GM19452 (cell line): ENCODE measurements at regions not wholly inside any gene's neighbourhood (a gene's known extent, or its start where the extent isn't known, plus 50 kb on each side); places are given as distances from the start of the nearest gene placed in this dataset.
A peak's percentile ranks its signal among the peaks of the same experiment; 100 is the strongest.

ENCODE experiments used
- ATAC-seq: cut with Tn5 transposase; IDR thresholded peaks from one replicate; pipeline ENCODE4 v1.9.1; 2021; ENCODE audit not compliant: unreplicated experiment

DNA sequence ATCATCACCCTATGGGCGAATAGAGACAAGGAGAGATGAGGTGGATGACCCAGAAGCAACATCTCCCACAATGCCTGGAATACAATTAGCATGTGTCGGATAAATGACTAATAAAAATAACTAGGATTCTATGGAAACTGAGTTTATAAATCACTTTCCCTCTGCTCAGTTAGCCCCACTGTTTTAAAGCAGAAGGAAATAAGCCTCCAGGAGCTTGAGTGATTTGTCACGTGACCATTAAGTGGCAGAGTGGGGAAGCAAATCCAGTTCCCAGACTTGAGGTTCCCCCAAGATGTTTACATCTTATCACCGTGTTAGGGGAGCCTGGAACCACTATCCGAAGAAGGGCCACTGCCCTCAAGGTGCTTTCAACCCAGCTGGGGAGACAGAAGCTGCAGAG is 136.5 kb upstream of the CCND2 start:
- ATAC-seq, result no peak

DNA sequence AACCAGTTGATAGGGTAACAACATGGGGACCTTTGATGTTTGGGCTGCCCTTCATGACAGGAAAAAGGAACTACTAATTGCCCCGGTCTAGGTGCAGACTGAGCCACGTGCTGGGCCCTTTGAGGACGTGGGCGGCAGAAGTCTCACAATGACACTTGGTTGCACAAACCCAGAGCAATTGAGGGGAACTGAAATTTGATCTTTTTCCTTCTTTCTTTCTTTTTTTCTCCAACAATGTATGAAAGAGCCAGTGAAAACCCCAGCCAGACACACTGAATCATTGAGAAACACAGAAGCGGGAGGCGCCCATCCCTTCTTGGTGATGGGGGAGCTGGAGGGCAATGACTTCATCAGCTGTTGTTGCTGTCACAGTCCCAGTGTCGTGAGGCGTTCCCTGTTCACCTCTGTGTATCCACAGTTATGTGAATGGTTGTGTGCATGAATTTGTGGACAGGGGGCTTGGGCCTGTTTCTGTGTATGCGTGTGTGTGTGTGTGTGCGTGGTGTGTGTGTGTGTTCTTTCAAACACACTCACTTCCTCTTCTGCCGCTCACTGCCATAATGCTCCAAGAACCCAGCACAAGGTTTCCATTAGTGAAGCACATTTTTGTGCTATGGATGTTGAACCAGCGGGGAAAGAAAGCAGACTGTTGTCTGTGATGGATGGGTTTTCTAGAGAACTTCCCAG is 137.5 kb upstream of the CCND2 start:
- peak; percentile 70 for ATAC-seq

DNA sequence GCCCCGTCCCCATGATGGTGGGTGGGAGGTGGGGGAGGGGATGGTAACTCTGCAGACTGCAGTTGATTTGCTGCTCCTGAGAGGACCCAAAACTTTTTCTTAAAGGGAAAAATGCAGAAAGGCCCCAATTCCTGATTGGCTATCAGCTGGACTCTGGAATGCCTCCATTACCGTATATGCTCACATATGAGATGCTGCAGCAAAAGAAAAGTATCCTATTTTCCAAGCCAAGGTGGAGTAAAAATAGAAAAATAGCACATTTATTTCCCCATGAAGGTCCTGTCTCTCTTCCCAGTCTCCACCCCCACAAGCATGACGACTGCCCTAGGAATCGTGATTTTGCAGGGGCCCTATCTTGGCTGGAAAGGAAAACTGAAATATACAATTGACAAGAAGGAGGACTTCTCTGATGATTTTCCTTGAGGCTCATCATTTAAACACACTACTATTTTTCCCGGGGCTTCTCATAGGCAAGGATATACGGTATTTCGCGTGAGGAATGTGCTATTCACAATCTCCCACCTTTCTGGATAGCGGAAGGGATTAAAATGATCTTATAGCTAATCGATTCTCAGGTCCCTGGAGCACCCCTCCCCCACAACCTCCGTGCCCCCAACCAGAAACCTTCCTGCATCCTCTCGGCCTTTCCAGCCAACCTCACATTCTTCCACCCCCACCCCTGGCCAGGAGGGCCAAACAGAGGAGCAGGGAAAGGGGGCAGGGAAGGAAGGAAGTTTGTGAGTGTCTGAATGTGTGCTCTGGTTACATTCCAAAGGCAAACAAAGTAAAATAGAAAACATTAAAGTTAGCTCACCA is 138.9 kb upstream of the CCND2 start:
- ATAC-seq, result no peak

DNA sequence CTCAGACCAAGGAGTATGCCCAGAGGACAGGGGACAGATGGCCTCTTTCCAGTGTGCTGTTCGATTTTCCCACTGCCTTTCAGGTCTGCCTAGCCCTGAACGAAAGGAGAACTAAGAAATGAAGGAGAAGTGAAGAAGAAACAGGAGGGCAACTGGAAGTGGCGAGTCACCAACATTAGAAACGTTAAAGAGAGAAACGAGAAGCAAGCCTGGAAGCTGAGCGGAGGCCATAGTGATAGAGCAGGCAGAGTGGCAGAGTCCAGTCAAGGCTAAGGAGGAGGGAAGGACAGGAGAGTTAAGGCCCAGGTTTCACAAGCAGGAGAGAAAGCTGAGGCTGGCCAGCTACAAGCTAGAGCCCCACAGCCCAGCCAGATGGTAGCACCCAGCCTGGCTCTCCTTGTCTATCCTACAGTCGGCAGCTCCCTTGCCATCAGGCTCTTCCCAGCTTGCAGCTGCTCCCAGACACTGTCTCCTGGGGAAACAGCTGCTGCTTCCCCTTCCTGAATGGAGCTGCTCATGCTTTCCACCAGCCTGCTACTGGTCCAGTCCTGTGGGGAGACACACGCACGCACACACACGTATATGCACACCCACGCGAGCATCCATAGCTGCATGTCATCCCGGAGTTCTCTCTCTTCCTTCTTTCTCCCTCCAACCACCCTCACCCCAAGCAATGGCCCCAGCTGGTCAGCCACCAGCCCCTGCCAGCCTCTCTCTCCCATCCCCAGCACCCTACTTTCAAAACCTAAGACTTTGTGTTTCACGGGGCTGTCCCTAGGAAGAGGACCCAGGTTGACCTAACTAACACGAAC is 139.7 kb upstream of the CCND2 start:
- ATAC-seq, result no peak

DNA sequence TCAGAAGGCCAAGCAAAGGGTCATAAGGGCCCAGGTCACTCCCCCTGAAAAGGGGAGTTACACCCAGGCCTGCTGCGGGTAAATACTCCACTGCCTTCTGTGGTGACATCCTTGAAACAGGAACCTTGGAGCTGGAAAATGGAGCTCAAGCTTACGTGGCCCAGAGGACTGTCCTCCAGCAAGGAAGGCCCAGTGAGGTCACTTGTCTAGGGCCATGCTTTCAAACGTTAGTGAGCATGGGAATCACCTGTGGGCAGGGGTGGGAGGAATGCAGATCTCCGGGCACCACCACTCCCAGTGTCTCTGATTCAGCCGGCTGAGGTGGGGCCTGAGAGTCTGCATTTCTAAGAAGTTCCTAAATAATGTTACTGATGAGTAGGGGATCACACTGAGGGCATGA is 140.5 kb upstream of the CCND2 start:
- no peak for ATAC-seq

DNA sequence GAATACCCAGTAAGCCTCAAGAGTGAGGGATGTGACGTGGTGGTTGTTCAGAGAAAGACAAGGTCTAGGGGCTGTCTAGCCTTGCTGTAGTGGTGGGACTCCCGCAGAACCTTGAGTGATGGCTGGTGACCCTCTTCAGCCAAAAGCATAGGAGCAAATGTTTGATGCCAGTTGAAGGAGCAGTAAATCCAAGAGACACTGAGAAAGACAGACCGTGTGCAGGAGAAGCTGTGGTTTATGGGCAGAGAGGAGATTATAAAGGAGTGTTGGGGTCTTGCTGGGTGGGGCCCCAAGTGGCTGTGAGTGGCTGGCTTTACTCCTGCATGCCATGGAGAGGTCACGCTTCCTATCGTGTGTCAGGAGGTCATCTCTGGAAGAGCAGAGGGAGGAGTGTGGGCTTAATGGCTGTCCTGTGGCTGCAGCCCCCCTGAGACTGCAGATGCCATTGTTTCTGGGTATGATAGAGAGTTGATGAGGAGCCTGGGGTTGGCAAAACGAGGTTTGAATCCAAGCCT is 152.0 kb upstream of the CCND2 start:
- ATAC-seq, result no peak

DNA sequence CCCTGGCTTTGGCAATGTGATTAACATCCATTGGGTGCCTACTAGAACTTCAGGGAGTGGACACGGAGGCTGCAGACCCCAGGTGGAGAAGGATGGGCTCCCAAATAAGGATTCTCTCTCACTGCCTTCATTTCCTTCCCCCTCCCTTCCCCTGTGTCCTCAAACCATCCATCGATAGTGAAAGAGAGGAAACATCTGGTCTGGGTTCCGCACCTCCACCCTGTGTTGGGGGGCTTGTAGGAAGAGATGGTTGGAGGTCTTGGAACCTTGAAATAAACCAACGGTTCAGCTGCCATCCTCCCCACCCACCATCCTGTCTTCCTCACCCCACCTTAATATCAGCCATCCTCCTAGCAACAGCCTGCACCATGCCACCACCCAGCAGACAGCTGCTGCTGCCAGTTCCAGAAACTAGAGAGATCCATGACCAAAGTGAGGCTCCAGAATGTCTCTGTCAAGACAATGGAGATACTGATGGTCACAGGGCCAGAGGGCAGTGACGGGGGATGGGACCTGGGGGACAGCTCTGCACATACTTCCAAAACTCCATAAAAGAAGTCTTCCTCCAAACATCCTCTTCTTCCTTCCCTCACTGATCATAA is 153.1 kb upstream of the CCND2 start:
- no peak for ATAC-seq

DNA sequence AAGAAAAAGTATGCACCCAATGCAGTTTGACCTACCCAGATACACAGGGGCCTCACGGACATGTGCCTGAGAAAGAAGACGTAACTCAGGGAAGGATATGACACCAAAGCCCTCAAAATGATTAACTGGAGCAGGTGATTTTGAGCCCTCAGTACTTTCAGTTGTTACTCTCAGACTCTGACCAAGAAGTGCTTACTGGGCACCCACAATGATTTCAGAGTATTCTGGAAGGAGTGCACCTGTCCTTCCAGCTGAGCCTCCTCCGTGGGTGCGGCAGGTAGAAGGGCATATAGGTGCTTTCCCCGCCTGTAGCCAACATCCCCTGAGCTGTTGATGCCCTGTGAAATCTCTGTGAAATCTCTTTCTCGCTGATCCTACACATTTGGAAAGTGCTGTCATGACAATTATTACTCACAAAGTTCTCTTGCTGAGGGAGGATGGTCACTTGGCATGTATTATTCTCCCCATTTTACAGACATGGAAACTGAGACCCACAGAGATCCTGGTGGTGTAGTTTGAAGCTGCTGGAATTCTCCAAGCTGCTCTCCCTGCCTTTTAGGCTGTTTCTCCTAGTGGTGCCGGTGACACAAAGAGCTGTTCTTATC is 154.3 kb upstream of the CCND2 start:
- ATAC-seq, result peak; percentile 76

DNA sequence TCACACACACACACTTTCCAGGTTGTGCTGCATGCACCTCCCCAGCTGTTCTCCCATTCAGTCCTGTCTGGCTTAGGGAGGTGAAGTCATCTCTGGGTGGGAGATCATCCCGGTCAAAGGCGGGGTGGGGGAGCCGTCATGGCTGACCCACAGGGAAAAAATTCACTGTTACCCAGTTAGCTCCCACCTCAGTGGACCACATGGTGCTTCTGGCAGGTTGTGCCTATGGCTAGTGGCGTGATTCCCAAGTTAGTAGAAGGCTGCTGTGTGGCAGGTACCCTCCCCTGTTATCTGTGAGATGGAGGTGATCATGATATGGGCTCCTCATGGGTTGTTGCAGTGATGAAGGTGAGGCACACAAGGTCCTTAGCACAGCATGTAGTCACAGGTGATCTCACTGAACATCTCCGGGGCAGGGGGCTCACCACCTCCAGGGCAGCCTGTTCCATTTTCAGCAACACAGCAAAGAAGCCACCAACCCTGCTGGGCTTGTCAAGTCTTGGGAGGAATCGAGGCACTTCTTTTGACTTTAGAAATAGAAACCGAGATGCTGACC is 154.9 kb upstream of the CCND2 start:
- peak; percentile 10 for ATAC-seq

DNA sequence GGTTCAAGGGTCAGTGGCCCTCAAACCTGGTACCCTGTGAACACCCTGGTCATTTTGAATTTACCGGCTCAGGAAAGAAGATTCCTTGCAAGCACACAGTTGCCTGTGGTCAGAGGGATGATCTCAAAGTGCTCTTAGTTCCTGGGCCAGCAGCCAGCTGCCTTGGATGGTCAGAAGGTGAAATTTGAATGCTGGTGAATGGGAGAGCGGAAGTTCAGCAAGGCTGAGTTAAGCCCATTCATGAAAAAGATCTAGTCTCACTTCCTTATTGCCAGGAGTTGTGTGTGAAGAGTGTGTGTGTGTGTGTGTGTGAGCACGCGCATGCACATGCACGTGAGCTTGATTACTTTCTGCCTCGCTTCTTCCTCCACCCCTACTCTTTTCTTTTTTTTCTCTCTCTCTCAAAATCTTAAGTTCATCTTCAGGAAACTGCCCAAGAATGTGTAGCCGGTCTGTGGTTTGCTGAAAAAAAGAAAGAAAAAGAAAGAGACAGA is 155.5 kb upstream of the CCND2 start:
- ATAC-seq, result peak; percentile 37

DNA sequence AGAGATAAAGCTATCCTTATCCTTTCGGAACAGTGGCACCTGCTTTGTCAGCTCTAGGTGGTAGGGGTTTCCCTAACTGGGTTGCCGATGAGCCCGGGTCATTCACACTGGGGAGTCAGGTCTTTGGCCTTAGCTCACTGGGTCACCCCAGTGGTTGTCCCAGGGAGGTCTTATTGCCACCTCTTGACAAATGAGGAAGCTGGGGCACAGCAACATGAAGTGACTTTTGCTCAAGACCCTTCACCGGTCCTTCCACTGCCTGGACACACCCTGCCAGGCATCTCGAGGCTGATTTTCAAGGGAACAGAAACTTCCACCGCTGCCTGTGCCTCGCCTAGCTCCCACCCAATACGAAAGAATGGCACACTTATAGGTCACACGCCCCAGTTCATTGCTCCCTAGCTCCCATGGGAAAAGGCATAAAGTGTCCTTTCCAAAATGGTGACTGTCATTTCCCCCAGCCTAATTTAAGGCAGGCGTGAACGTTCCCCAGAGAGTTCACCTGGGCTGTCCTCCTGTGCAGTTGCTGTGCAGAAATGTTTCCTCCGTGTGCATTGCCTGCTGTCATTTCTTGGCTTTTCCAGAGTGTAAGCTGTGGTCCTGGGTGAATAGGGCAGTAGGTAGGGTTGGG is 156.1 kb upstream of the CCND2 start:
- peak; percentile 7 for ATAC-seq

DNA sequence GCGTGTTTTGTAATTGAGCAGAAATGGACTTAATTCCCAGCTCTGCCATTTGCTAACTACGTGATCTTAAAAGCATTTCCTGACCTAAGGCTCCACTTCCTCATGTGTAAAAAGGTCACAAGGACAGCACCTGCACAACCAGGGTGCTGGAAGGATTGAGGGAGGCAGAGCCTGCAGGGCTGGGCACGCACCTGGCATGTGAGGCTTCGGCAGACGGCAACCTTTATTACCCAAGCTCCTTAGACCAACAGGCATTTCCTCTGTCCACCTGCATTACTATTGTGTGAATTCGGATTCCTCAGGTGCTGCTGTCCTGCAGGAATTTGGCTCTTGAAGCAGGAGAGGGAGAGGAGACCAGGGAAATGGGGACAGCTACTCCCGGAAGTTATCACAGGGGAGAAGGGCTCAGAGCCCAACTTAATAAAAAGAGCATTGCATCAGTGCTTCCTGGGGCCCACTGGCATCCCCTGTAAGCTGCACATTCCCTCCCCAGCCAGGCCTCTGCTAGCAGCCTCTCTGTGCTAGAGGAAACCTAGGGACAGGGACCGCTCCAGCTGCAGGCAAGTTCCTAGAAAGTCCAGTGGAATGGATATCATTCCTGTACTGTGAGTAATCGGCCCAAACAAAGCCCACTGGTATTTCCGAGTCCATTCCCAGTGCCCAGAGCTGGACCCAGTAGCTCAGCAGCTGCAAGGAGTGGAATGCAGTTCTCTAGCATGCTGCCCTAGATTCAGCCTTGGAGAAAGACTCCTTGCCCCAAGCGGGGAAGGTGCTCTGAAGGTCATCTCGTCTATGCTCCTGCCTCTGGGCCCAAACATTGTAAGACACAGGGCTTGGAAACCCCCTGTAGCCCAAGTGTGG is 157.1 kb upstream of the CCND2 start:
- ATAC-seq, result no peak

DNA sequence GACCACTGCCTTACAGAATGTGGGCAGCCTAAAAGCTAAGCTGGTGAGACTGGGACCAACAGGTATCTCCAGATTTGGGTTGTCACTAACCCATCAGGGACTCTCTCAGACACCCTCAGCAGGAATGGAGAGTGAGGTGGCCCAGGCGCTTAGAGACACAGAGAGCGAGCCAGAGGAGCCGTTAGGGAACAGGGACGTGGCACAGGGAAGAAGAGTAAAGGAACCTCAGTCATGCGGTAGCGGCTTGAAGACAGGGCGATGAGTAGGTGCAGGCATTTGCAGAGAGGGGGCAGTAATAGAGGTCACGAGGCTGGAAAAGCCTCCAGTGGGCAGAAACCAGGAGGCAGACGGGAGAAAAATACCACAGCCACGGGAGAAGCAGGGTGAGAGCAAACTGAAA is 158.0 kb upstream of the CCND2 start:
- ATAC-seq, result no peak

DNA sequence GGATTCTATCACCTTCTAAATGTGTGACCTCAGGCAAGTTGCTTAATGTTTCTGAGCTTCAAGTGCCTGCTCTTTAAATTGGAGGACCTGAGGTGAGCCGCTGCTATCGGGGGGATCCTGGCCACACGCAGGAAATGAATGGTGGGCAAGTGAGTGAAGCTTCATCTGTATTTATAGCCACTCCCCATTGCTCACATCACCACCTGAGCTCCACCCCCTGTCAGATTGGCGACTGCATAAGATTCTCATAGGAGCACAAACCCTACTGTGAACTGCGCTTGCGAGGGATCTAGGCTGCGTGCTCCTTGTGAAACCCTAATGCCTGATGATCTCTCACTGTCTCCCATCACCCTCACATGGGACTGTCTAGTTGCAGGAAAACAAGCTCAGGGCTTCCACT is 158.6 kb upstream of the CCND2 start:
- ATAC-seq, result no peak

DNA sequence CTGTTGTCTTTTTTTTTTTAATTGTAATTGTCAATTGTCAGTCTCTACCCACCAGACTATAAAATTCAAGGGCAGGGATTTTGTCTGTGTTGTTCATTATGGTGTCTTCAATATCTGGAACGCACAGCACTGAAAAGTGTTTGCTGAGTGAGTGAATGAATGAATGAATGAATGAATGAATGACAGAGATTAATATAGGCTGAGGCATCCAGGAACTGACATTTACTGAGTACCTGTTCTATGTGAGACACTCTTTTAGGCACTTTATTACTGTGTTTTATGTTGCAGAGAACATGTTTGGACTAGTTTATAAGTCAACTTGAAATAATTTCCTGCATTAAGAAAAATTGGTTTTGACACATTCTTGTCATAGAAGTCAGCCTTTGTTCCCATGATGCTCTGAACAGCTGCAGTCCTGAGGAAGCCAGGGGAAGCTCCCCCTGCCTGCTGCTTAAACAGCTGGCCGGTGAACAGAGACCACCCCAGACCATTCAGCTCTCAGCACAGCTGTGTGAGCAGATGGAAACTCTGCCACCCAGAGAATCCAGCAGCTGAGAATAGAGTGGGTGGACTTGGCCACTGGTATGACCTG is 160.7 kb upstream of the CCND2 start:
- no peak for ATAC-seq

DNA sequence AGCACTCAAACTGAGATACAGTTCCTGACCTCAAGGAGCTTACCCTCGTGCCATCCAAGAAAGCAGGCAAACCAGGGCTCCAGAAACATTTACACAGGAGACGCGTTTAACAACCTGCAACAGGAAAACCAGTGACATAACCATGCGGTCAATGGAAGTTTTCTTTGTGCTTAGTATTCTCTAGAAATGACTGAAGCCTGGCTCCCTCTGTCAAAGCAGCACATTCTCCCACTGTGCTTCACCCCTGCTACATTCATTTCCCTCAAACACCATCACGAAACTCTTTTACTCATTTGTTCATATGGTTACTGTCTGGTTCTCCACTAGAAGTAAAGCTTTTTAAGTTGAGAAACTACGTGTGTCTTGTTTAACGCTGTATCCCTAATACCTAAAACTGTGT is 161.3 kb upstream of the CCND2 start:
- no peak for ATAC-seq

DNA sequence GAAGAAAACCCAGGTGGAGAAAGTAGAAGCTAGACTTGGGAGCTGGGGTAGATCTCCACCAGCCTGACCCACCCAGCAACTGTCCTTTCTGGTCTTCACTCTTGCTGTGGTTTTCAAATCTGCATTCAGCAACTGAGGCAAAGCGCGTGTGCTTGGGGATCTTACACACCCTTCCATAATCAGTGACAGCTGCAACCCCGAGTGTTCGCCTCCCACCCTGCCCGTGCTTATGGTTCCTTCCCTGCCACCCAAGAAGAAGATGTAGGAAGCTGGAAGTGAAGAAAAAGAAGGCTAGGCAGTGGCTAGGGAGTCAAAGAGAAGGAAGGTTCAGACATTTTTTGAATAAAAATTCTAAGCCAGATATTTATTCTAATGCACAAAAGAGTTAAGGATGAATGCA is 162.6 kb upstream of the CCND2 start:
- no peak for ATAC-seq

DNA sequence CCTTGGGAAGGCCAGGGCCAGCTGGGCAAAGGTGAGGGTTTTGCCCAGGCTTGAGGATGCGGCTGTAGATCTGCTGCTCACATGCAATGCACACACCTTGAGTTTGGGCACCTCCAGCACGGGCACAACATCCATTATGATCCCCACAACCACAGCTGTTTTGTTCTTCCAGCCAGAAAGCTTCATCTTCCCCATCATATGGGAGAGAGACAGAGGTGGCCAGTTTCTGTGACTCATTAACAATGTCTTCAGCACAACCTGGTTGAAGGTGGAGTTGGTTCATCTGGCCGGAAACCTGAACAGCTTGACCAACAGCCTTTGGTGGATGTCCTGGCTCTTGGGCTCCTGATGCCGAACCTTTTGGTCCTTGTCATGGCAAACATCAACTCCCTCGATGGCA is 163.7 kb upstream of the CCND2 start:
- ATAC-seq, result no peak
